ENCODE measurements at regions not wholly inside any gene's neighbourhood (a gene's known extent, or its start where the extent isn't known, plus 50 kb on each side); places are given as distances from the start of the nearest gene placed in this dataset.

DNA sequence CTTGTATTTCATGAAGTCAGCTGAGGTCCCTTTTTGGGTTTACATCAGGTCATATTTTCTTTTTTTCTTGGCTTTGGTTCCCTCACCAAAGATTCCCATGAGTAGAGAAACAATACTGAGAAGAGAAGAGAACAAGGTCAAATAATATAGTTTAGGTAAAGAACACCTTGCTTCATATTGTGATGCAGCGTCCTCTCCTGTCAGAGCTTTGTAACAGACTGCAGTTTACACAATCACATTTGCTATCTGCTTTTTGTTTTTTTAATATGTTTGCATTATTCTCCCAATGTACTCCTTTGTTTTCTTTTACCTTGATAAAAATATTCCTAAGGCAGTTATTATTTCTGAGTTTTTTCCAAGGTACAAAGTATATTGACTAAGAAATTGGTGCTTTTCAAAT, 283.2 kb downstream of the SHOX2 start:
- Histone ChIP-seq H3K4me3 (no peak overlapping the region), H3K27me3 (no peaks in the 10 kb centered on the region), H3K4me2 (no peak overlapping the region), H2AFZ (replicated peaks) (no peak overlapping the region), H4K20me1 (ENCODE audit: low read depth) (no peaks in the 10 kb centered on the region), H3K79me2 (ENCODE audit: low read depth) (no peaks in the 10 kb centered on the region), H3K9ac (no peak overlapping the region), H3K4me1 (peaks cover 13% of the 10 kb centered on the region), H3K9me3 (ENCODE audit: low read depth) (no peaks in the 10 kb centered on the region), H3K36me3 (no peaks in the 10 kb centered on the region), H3K27ac (no peak overlapping the region), H3F3A (ENCODE audit: low read depth) (no peaks in the 10 kb centered on the region)
- Mint-ChIP-seq H3K27ac (no peak overlapping the region), H3K36me3 (no peaks in the 10 kb centered on the region), H3K4me3 (no peak overlapping the region), H3K27me3 (ENCODE audit: insufficient read depth, low read depth) (peaks cover 2% of the 10 kb centered on the region), H3K9me3 (peaks cover 3% of the 10 kb centered on the region), H3K4me1 (no peaks in the 10 kb centered on the region)
- TF ChIP-seq, protein P1, sequence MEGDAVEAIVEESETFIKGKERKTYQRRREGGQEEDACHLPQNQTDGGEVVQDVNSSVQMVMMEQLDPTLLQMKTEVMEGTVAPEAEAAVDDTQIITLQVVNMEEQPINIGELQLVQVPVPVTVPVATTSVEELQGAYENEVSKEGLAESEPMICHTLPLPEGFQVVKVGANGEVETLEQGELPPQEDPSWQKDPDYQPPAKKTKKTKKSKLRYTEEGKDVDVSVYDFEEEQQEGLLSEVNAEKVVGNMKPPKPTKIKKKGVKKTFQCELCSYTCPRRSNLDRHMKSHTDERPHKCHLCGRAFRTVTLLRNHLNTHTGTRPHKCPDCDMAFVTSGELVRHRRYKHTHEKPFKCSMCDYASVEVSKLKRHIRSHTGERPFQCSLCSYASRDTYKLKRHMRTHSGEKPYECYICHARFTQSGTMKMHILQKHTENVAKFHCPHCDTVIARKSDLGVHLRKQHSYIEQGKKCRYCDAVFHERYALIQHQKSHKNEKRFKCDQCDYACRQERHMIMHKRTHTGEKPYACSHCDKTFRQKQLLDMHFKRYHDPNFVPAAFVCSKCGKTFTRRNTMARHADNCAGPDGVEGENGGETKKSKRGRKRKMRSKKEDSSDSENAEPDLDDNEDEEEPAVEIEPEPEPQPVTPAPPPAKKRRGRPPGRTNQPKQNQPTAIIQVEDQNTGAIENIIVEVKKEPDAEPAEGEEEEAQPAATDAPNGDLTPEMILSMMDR (IDR thresholded peaks at IDR 0.05): no peak
- TF ChIP-seq EZH2phosphoT487 (IDR thresholded peaks at IDR 0.05) (no peak), EZH2 (IDR thresholded peaks at IDR 0.05) (no peak)
- DNase-seq (ENCODE audit: low spot score): no peak

DNA sequence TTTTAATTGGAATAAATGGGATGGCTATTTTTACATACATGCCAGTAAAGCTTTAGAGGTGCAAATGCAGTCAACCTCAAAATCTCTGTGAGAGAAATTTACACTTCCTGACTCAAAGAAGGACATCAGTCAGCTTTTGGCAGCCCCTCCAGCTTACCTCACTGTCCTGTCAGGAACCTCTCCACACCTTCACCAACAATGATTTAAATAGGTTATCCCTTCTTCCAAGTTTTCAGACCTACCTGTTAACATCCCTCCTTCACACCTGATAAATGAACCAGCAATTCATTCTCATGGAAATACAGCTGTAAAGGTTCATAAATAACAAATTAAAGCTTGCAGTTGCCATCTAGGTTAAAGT, 286.1 kb downstream of the SHOX2 start:
- H3K9me3 ChIP-seq (ENCODE audit: low read depth): no peaks in the 10 kb centered on the region
- H3K9ac ChIP-seq: no peak overlapping the region
- H3F3A ChIP-seq (ENCODE audit: low read depth): no peaks in the 10 kb centered on the region
- H3K4me2 ChIP-seq: peak overlapping the region; percentile 60
- peak overlapping the region; percentile 98 for H2AFZ ChIP-seq (replicated peaks)
- H3K79me2 ChIP-seq (ENCODE audit: low read depth): no peaks in the 10 kb centered on the region
- no peak overlapping the region for H3K27ac Mint-ChIP-seq
- H3K36me3 ChIP-seq: no peaks in the 10 kb centered on the region
- no peaks in the 10 kb centered on the region for H3K4me1 Mint-ChIP-seq
- no peak for DNase-seq (ENCODE audit: low spot score)
- H3K4me3 ChIP-seq: no peak overlapping the region
- H3K36me3 Mint-ChIP-seq: no peaks in the 10 kb centered on the region
- no peak for TF ChIP-seq EZH2 (IDR thresholded peaks at IDR 0.05)
- peaks cover 3% of the 10 kb centered on the region for H3K27me3 Mint-ChIP-seq (ENCODE audit: insufficient read depth, low read depth)
- no peaks in the 10 kb centered on the region for H4K20me1 ChIP-seq (ENCODE audit: low read depth)
- H3K27ac ChIP-seq: no peak overlapping the region
- H3K4me3 Mint-ChIP-seq: no peak overlapping the region
- H3K27me3 ChIP-seq: no peaks in the 10 kb centered on the region
- H3K9me3 Mint-ChIP-seq: no peaks in the 10 kb centered on the region
- H3K4me1 ChIP-seq: peaks cover 13% of the 10 kb centered on the region

DNA sequence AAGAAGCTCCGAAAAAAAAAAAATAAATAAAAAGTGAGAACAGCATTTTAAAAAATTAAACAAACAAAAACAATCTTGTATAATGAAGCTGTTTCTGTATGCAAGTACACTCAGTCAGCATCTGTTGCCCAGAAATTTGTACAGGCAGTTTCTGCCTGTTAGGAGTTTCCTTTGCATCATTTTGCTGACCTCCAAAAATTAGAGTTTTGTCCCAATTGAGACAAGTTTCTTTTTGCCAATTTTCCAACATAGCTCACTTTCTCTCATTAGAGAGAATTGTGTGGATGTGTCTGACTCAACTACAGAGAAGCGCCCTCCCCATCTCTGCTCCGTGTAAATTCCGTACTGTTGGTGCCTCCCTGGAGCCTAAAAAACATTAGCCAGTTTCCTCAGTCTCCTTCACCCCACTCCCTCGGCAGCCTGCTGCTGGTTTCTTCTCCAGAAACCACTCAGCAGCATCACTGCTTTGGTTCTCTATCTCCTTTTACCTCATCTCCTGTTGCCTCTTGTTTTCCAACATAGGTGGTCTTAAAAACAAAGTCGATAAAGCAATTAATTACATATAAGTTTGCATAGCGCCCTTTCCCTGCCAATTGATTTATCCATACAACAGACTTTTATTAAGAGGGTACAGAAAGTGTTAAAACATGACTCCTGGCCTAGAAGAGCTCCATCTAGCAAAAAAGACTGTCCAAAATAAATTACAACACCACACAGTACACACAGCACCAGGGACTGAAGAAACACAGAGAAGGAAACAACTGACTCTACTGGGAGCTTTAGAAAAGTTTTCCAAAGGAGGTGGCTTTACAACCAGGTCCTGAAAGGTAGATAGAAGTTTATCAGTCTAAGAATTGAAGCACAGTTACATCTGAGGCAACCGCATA, 286.7 kb downstream of the SHOX2 start:
- Mint-ChIP-seq H3K36me3 (no peaks in the 10 kb centered on the region), H3K27ac (no peak overlapping the region), H3K4me3 (no peak overlapping the region), H3K4me1 (no peaks in the 10 kb centered on the region), H3K9me3 (no peaks in the 10 kb centered on the region), H3K27me3 (ENCODE audit: insufficient read depth, low read depth) (peaks cover 3% of the 10 kb centered on the region)
- Histone ChIP-seq H4K20me1 (ENCODE audit: low read depth) (no peaks in the 10 kb centered on the region), H3F3A (ENCODE audit: low read depth) (no peaks in the 10 kb centered on the region), H3K36me3 (no peaks in the 10 kb centered on the region), H3K4me3 (no peak overlapping the region), H3K4me2 (peak overlapping the region; percentile 60), H3K9me3 (ENCODE audit: low read depth) (no peaks in the 10 kb centered on the region), H2AFZ (replicated peaks) (peak overlapping the region; percentile 98), H3K27ac (peak overlapping the region; percentile 57), H3K27me3 (no peaks in the 10 kb centered on the region), H3K79me2 (ENCODE audit: low read depth) (no peaks in the 10 kb centered on the region), H3K9ac (no peak overlapping the region), H3K4me1 (peaks cover 13% of the 10 kb centered on the region)
- no peak for TF ChIP-seq EZH2 (IDR thresholded peaks at IDR 0.05)
- no peak for TF ChIP-seq EZH2phosphoT487 (IDR thresholded peaks at IDR 0.05)
- TF ChIP-seq, protein P1 (IDR thresholded peaks at IDR 0.05): no peak
- peak; percentile 15 for DNase-seq (ENCODE audit: low spot score)

DNA sequence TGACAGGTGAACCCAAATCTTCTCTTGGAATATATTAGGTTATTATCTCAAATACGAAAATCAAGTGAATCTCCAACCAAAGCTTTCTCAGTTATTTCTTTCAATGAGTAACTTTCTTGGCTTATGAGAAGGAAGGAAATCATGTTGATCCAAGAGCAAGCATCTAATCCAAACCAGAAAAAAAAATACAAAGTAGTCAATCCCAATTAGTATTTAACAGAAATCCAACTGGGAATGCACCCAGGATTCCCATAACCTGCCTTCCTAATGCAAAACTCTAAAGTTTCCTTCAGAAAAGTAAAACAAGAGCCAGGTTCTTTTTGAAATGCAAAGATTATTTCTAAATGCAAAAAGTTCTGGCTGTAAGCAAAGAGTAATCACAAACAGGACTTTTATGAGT, 289.3 kb downstream of the SHOX2 start:
- H3K27me3 Mint-ChIP-seq (ENCODE audit: insufficient read depth, low read depth): peaks cover 3% of the 10 kb centered on the region
- no peaks in the 10 kb centered on the region for H3K4me1 Mint-ChIP-seq
- Histone ChIP-seq H3K9ac (no peak overlapping the region), H3K4me3 (no peak overlapping the region), H3K36me3 (no peaks in the 10 kb centered on the region), H3K9me3 (ENCODE audit: low read depth) (no peaks in the 10 kb centered on the region), H4K20me1 (ENCODE audit: low read depth) (no peaks in the 10 kb centered on the region), H3K79me2 (ENCODE audit: low read depth) (no peaks in the 10 kb centered on the region), H3K4me2 (no peak overlapping the region), H3K27me3 (no peaks in the 10 kb centered on the region), H3K27ac (no peak overlapping the region), H3F3A (ENCODE audit: low read depth) (no peaks in the 10 kb centered on the region), H2AFZ (replicated peaks) (no peak overlapping the region), H3K4me1 (peaks cover 13% of the 10 kb centered on the region)
- DNase-seq (ENCODE audit: low spot score): no peak
- TF ChIP-seq EZH2 (IDR thresholded peaks at IDR 0.05) (no peak), EZH2phosphoT487 (IDR thresholded peaks at IDR 0.05) (no peak)
- TF ChIP-seq, protein P1 (IDR thresholded peaks at IDR 0.05): no peak
- no peak overlapping the region for H3K27ac Mint-ChIP-seq
- no peaks in the 10 kb centered on the region for H3K36me3 Mint-ChIP-seq
- H3K4me3 Mint-ChIP-seq: no peak overlapping the region
- no peaks in the 10 kb centered on the region for H3K9me3 Mint-ChIP-seq

Data from neural progenitor cell (in vitro differentiated cells).